Pancreas (tissue), 10 donors: ENCODE measurements at regions not wholly inside any gene's neighbourhood (a gene's known extent, or its start where the extent isn't known, plus 50 kb on each side); places are given as distances from the start of the nearest gene placed in this dataset.

Source experiments
- ATAC-seq, 4 donors: fragments of 200-7000 bp; cut with Tn5 transposase; one replicate each; pipeline versions ENCODE4 v1.8.0 to v1.9.1; 2020; ENCODE audit warnings: mild to moderate bottlenecking in 4 of 4, moderate library complexity in 4 of 4
- DNase-seq, 6 donors: peaks; one replicate each; pipeline ENCODE4 v3.0.0-alpha.2; 2020
- FAIRE-seq: peaks from 2 replicates; lab custom pipeline; 2012; peaks lifted over from hg19 to GRCh38; lab: Jason Lieb, UNC
- H3K27ac ChIP-seq, 4 donors: fragments of 200-600 bp; sonication (generic); 1 replicate in 3 of 4; 2 replicates in 1 of 4; pipeline versions ENCODE4 v1.5.0 to v1.8.0; 2020
- H3K27me3 ChIP-seq, 4 donors: fragments of 200-600 bp; one replicate each; pipeline ENCODE4 v1.8.0; 2021
- H3K36me3 ChIP-seq, 3 donors: fragments of 200-600 bp; sonication (generic) in 1 of 3; one replicate each; pipeline versions ENCODE4 v1.5.0 to v1.8.0; 2020 to 2021
- H3K4me1 ChIP-seq, 3 donors: fragments of 200-600 bp; one replicate each; pipeline ENCODE4 v1.8.0; 2021
- H3K4me3 ChIP-seq, 4 donors: fragments of 200-600 bp; sonication (generic) in 2 of 4; one replicate each; pipeline versions ENCODE4 v1.5.0 to v1.8.0; 2020 to 2021
- H3K9me3 ChIP-seq, 4 donors: fragments of 200-600 bp; one replicate each; pipeline ENCODE4 v1.8.0; 2021
- WGBS, 2 donors: extraction: QIAGEN DNeasy Blood & Tissue Kit; methylation state at CpG; one replicate each; pipeline ENCODE4 v1.1.7; 2013; 5-methylcytosine and 5-hydroxymethylcytosine counted together
- intact Hi-C, 3 donors: fragments of 100-400 bp; cut with DNase I; formaldehyde crosslinking; loops; one replicate each; pipeline versions ENCODE4 v1.11.1 to v1.14.2; 2022
- TF ChIP-seq, protein P1 (sequence below), 4 donors: fragments of 200-600 bp; sonication (generic) in 3 of 4; IDR thresholded peaks; one replicate each; pipeline versions ENCODE4 v1.5.0 to v1.8.0; 2021; ENCODE audit warnings: antibody characterized with exemption in 4 of 4
- donor health status: healthy with polysubstance abuse.
- donor health status: DM: no; HTN: no; CAD: no; lungs with moderate emphysema.
- donor health status: DM: no; HTN: no; CAD: no.
- donor health status: control.
- donor health status: control.
- donor health status: Bipolar disorder and iron deficiency.
- donor health status: DM: yes; HTN: yes; CAD: no.
- donor health status: DM: no; HTN: no; CAD: no.
- donor health status: DM: no; HTN: no; CAD: no.
- donor health status: DM: yes; HTN: yes; CAD: no.

DNA sequence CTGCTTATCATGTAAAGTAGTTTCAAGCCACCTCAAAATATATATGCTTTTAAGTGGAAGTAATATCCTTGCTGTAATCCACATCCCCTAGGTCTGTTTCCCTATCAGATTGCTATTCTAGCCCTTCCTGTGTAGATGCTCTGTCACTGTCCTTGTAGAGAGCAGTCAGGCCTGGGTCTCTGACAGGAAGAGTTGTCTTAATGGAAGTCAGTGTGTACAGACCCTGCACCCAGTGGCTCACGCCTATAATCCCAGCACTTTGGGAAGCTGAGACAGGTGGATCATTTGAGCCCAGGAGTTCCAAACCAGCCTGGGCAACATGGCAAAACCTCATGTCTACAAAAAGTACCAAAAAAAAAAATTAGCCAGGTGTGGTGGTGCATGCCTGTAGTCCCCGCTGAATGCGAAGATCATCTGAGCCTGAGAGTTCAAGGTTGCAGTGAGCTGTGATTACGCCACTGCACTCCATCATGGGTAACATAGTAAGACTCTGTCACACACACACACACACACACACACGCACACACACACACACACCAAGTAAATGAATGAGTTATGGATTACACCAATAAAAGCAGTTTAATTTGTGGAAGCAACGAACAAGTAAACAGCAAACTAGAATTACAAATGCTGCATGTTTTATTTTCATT, 70.2 kb upstream of the DSC1 start:
- Histone ChIP-seq H3K27me3 (no peaks in the 10 kb centered on the region), H3K27ac (peak overlapping the region in 3 of 4 donors; percentile 6 to 77 (median 61)), H3K36me3 (no peaks in the 10 kb centered on the region), H3K4me1 (peaks cover 10 to 15% (median 13%) of the 10 kb centered on the region in 3 donors), H3K4me3 (no peak overlapping the region), H3K9me3 (no peaks in the 10 kb centered on the region)
- intact Hi-C loops = no loop called here
- TF ChIP-seq, protein P1, sequence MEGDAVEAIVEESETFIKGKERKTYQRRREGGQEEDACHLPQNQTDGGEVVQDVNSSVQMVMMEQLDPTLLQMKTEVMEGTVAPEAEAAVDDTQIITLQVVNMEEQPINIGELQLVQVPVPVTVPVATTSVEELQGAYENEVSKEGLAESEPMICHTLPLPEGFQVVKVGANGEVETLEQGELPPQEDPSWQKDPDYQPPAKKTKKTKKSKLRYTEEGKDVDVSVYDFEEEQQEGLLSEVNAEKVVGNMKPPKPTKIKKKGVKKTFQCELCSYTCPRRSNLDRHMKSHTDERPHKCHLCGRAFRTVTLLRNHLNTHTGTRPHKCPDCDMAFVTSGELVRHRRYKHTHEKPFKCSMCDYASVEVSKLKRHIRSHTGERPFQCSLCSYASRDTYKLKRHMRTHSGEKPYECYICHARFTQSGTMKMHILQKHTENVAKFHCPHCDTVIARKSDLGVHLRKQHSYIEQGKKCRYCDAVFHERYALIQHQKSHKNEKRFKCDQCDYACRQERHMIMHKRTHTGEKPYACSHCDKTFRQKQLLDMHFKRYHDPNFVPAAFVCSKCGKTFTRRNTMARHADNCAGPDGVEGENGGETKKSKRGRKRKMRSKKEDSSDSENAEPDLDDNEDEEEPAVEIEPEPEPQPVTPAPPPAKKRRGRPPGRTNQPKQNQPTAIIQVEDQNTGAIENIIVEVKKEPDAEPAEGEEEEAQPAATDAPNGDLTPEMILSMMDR (IDR thresholded peaks at IDR 0.05) = no peak
- ATAC-seq (peak; percentile 5 to 28 (median 18)), DNase-seq (no peak), FAIRE-seq (no peak)
- 44 to 55% methylated on average over 6 of the region's 6 CpGs for WGBS, 2 donors

DNA sequence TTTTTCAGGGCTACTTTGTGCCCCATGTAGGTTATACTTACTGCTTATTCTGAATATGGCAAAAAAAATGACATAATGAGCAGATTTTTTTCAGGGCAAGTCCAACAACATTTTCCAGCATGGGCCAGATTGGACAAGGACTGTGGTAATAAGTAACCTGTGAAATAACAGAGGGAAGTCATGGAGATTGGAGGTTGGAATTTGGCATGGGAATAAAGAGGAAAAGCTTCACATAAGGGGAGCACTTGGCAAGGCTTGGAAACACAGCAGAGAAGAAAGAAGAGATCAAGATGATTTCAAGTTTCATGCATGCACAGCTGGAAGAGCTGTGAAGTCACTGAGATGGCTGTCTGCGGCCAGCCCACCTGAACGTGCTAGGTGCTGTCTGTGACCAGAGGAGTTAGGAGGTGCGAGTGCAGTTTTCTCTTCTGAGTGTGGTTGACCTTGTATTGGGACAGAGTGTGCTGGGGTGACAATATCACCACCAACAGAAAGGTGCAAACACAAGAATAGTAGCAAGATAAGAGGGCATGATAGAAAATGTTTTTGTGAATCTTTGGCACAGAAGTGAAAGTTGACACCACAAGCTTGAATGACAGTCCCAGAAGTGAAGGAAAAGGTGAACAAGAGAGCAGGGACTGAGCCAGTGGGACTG, 71.1 kb upstream of the DSC1 start:
- ATAC-seq = peak; percentile 81 to 90 (median 85)
- H3K27ac ChIP-seq = peak overlapping the region; percentile 6 to 77 (median 58)
- peaks cover 10 to 15% (median 13%) of the 10 kb centered on the region in 3 donors for H3K4me1 ChIP-seq
- intact Hi-C loops = no loop called here
- DNase-seq = peak in 3 of 6 donors; percentile 15 to 41 (median 27)
- WGBS, 2 donors = 12 to 17% methylated on average over 3 of the region's 3 CpGs
- H3K4me3 ChIP-seq = peak overlapping the region in 1 of 4 donors; percentile 8
- TF ChIP-seq, protein P1 (IDR thresholded peaks at IDR 0.05) = no peak
- no peaks in the 10 kb centered on the region for H3K36me3 ChIP-seq
- no peaks in the 10 kb centered on the region for H3K9me3 ChIP-seq
- H3K27me3 ChIP-seq = no peaks in the 10 kb centered on the region
- no peak for FAIRE-seq

DNA sequence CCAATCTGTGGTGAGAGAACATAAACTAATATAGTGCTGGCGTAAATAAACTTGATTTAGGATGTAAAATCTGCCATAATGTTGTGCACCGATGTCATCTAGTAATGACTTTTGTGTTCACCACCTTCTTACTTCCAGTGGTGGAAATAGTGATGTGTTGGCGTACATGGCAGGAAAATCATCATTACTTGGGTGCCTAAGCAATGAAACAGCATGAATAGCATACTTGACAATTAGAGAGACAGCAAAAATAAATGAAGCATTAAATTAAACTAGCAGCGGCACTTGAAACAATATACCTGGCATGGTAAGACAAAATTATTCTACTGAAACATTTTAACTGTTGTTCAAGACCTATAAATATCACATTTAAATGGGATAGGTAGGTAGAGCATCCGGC, 73.2 kb upstream of the DSC1 start:
- Histone ChIP-seq H3K9me3 (no peaks in the 10 kb centered on the region), H3K27me3 (no peaks in the 10 kb centered on the region), H3K4me3 (no peak overlapping the region), H3K4me1 (peaks cover 12 to 18% (median 13%) of the 10 kb centered on the region in 3 donors), H3K36me3 (no peaks in the 10 kb centered on the region), H3K27ac (no peak overlapping the region)
- ATAC-seq = no peak
- intact Hi-C loops = no loop called here
- WGBS, 2 donors = 91 to 92% methylated on average over 5 of the region's 5 CpGs
- TF ChIP-seq, protein P1 (IDR thresholded peaks at IDR 0.05) = no peak
- no peak for DNase-seq
- FAIRE-seq = no peak

DNA sequence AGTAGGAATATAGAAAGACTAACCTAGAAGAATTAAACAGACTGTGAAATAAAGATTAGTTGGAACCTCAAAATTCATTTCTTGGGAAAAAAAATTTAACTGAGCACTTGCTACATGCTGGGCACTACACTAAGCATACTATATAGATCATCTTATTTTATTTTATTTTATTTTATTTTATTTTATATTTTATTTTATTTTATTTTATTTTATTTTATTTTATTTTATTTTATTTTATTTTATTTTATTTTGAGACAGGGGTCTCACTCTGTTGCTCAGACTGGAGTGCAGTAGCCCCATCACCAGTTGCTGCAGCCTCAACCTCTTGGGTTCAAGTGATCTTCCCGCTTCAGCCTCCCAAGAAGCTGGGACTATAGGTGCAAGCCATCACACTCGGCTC, 74.5 kb upstream of the DSC1 start:
- H3K4me1 ChIP-seq = peaks cover 15 to 19% (median 16%) of the 10 kb centered on the region in 3 donors
- no peaks in the 10 kb centered on the region for H3K27me3 ChIP-seq
- H3K36me3 ChIP-seq = no peaks in the 10 kb centered on the region
- H3K27ac ChIP-seq = no peak overlapping the region
- DNase-seq (no peak), FAIRE-seq (no peak), ATAC-seq (no peak)
- intact Hi-C loops = no loop called here
- 94 to 95% methylated on average over 2 of the region's 2 CpGs for WGBS, 2 donors
- TF ChIP-seq, protein P1 (IDR thresholded peaks at IDR 0.05) = no peak
- no peaks in the 10 kb centered on the region for H3K9me3 ChIP-seq
- H3K4me3 ChIP-seq = no peak overlapping the region

DNA sequence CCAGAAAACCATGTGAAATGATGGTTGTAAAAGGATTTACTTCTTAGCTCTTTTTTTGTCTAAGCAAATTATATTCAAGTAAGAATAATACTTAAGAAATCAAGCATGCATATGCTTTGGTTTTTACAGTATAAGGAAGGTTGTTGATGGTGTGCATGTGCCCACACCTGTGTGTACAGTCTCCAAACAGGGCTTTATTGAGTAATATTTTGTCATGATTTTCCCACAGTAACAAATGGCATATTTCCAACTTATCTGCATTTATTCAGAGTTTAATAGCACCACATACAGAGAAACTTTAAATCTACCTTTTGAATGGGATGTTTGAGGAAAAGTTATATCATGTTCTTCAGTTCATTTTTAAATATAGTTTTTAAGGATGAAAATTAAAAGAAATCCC, 76.5 kb upstream of the DSG1 start:
- Histone ChIP-seq H3K27me3 (no peaks in the 10 kb centered on the region), H3K27ac (peak overlapping the region in 2 of 4 donors; percentile 24 to 68), H3K4me1 (peaks cover 11 to 39% (median 24%) of the 10 kb centered on the region in 3 donors), H3K36me3 (no peaks in the 10 kb centered on the region), H3K9me3 (no peaks in the 10 kb centered on the region), H3K4me3 (no peak overlapping the region)
- ATAC-seq = peak in 3 of 4 donors; percentile 27 to 46 (median 33)
- FAIRE-seq = no peak
- TF ChIP-seq, protein P1 (IDR thresholded peaks at IDR 0.05) = no peak
- no peak for DNase-seq
- intact Hi-C loops = no loop called here
